SK-N-SH (cell line): ENCODE measurements at regions not wholly inside any gene's neighbourhood (a gene's known extent, or its start where the extent isn't known, plus 50 kb on each side); places are given as distances from the start of the nearest gene placed in this dataset.

ENCODE experiments used
- CTCF ChIA-PET: fragments of 300-600, 350-600 bp; formaldehyde crosslinking; extraction: SDS; loops from one replicate; lab custom pipeline; 2021; lab: Yijun Ruan, JAX
- POLR2A ChIA-PET: fragments of 350-600 bp; sonication (Branson Sonifier 250); formaldehyde crosslinking; extraction: SDS; loops from one replicate; lab custom pipeline; 2020; ENCODE audit warnings: antibody characterized with exemption, inconsistent platforms; lab: Yijun Ruan, JAX
- DNase-seq: peaks from one replicate; pipeline ENCODE4 v3.0.0; 2012
- H2AFZ ChIP-seq: fragments of 200-600 bp; sonication (generic); 2 replicates; pipeline ENCODE4 v1.8.1; 2016; ENCODE audit warnings: antibody characterized with exemption, mild to moderate bottlenecking, low read depth
- H3F3A ChIP-seq: fragments of 200-600 bp; sonication (generic); replicated peaks from 2 replicates; pipeline ENCODE3; 2016; ENCODE audit warnings: antibody characterized with exemption, mild to moderate bottlenecking; ENCODE audit not compliant: insufficient read depth
- H3K27ac ChIP-seq, 2 experiments: fragments of 200-500 bp in 1 of 2; fragments of 200-600 bp in 1 of 2; sonication (Bioruptor generic) in 1 of 2; sonication (generic), shearing (Covaris generic) in 1 of 2; 2 replicates each; pipeline versions ENCODE4 v1.5.1 to v1.6.1; 2014 to 2016; ENCODE audit warnings: low read depth in 2 of 2, inconsistent platforms in 1 of 2, low read length in 1 of 2, mild to moderate bottlenecking in 1 of 2, mixed read lengths in 1 of 2
- H3K27me3 ChIP-seq: fragments of 200-600 bp; sonication (generic), shearing (Covaris generic); 2 replicates; pipeline ENCODE4 v1.6.1; 2016; ENCODE audit warnings: mixed run types; ENCODE audit not compliant: insufficient read depth
- H3K36me3 ChIP-seq, 2 experiments: fragments of 200-500 bp in 1 of 2; fragments of 200-600 bp in 1 of 2; sonication (Bioruptor generic) in 1 of 2; sonication (generic) in 1 of 2; replicated peaks in 1 of 2; 2 replicates each; pipeline versions ENCODE3 to v1.5.1; 2014 to 2016; ENCODE audit warnings: low read length in 1 of 2, mild to moderate bottlenecking in 1 of 2; ENCODE audit not compliant: insufficient read depth in 2 of 2, control insufficient read depth in 1 of 2
- H3K4me1 ChIP-seq, 2 experiments: fragments of 200-500 bp in 1 of 2; fragments of 200-600 bp in 1 of 2; sonication (Bioruptor generic) in 1 of 2; sonication (generic), shearing (Covaris generic) in 1 of 2; 2 replicates each; pipeline versions ENCODE4 v1.5.1 to v1.6.1; 2014 to 2016; ENCODE audit warnings: low read depth in 1 of 2, low read length in 1 of 2, mixed run types in 1 of 2; ENCODE audit not compliant: insufficient read depth in 2 of 2, control insufficient read depth in 1 of 2
- H3K4me2 ChIP-seq: fragments of 200-600 bp; sonication (generic), shearing (Covaris generic); 2 replicates; pipeline ENCODE4 v1.6.1; 2017; ENCODE audit warnings: mixed run types
- H3K4me3 ChIP-seq, 2 experiments: fragments of 200-500 bp in 1 of 2; fragments of 200-600 bp in 1 of 2; sonication (Bioruptor generic) in 1 of 2; sonication (generic), shearing (Covaris generic) in 1 of 2; 2 replicates each; pipeline versions ENCODE4 v1.5.1 to v1.8.1; 2014 to 2016; ENCODE audit warnings: low read depth in 2 of 2, inconsistent platforms in 1 of 2, low read length in 1 of 2, mild to moderate bottlenecking in 1 of 2, mixed read lengths in 1 of 2, moderate library complexity in 1 of 2
- H3K79me2 ChIP-seq: fragments of 200-600 bp; sonication (generic); 2 replicates; pipeline ENCODE4 v1.8.1; 2017; ENCODE audit warnings: mild to moderate bottlenecking; ENCODE audit not compliant: insufficient read depth
- H3K9ac ChIP-seq: fragments of 200-600 bp; sonication (generic); 2 replicates; pipeline ENCODE4 v1.6.1; 2017; ENCODE audit warnings: mixed run types
- H3K9me2 ChIP-seq: fragments of 200-600 bp; sonication (generic); 2 replicates; pipeline ENCODE4 v1.6.1; 2017; ENCODE audit warnings: mixed run types
- H3K9me3 ChIP-seq: fragments of 200-600 bp; sonication (generic); 2 replicates; pipeline ENCODE4 v1.6.1; 2017; ENCODE audit warnings: mixed run types, mild to moderate bottlenecking, moderate library complexity
- H4K20me1 ChIP-seq: fragments of 200-600 bp; sonication (generic); 2 replicates; pipeline ENCODE4 v1.6.1; 2017; ENCODE audit warnings: mild to moderate bottlenecking, mixed run types; ENCODE audit not compliant: insufficient read depth
- CHD2 ChIP-seq: fragments of 150-350 bp; IDR thresholded peaks from 2 replicates; pipeline ENCODE4 v1.6.1; 2018; ENCODE audit warnings: low read length; ENCODE audit not compliant: partially characterized antibody
- FOSL2 ChIP-seq: IDR thresholded peaks from 2 replicates; pipeline ENCODE4 v1.4.0; 2012; ENCODE audit warnings: low read depth, mild to moderate bottlenecking, moderate library complexity, borderline replicate concordance
- FOXJ3 ChIP-seq: sonication (generic); formaldehyde crosslinking; IDR thresholded peaks from 2 replicates; pipeline ENCODE4 v1.5.1; 2020; ENCODE audit warnings: mild to moderate bottlenecking, missing genetic modification reagents
- FOXM1 ChIP-seq: IDR thresholded peaks from 2 replicates; pipeline ENCODE4 v1.4.0; 2012; ENCODE audit warnings: low read depth, mild to moderate bottlenecking
- GABPA ChIP-seq: IDR thresholded peaks from 2 replicates; pipeline ENCODE4 v1.4.0; 2012; ENCODE audit warnings: low read depth, mild to moderate bottlenecking
- GATA2 ChIP-seq: sonication (generic); formaldehyde crosslinking; IDR thresholded peaks from 2 replicates; pipeline ENCODE4 v1.5.0; 2020; ENCODE audit warnings: mild to moderate bottlenecking, missing genetic modification reagents
- MEF2A ChIP-seq: IDR thresholded peaks from 2 replicates; pipeline ENCODE4 v1.4.0; 2012; ENCODE audit warnings: low read depth, borderline replicate concordance
- POLR2AphosphoS5 ChIP-seq: IDR thresholded peaks from 2 replicates; pipeline ENCODE4 v1.6.1; 2012; ENCODE audit warnings: low read depth, low read length
- RAD21 ChIP-seq: IDR thresholded peaks from 2 replicates; pipeline ENCODE4 v1.6.1; 2012; ENCODE audit warnings: mild to moderate bottlenecking, low read length
- RCOR1 ChIP-seq: fragments of 150-350 bp; IDR thresholded peaks from 2 replicates; pipeline ENCODE4 v1.6.1; 2017; ENCODE audit warnings: antibody characterized with exemption, low read length
- RFX5 ChIP-seq: IDR thresholded peaks from 2 replicates; pipeline ENCODE4 v1.6.1; 2012; ENCODE audit warnings: mild to moderate bottlenecking, improper control_type of control experiment, low read length
- RXRA ChIP-seq: IDR thresholded peaks from 2 replicates; pipeline ENCODE4 v1.4.0; 2012; ENCODE audit warnings: low read depth, mild to moderate bottlenecking, borderline replicate concordance
- SIN3A ChIP-seq: IDR thresholded peaks from 2 replicates; pipeline ENCODE4 v1.6.1; 2012; ENCODE audit warnings: low read depth, mild to moderate bottlenecking, low read length, moderate library complexity, borderline replicate concordance
- SMC3 ChIP-seq: IDR thresholded peaks from 2 replicates; pipeline ENCODE4 v1.6.1; 2012; ENCODE audit warnings: low read depth, low read length, improper control_type of control experiment
- TAF1 ChIP-seq: IDR thresholded peaks from 2 replicates; pipeline ENCODE4 v1.6.1; 2012; ENCODE audit warnings: low read depth, mild to moderate bottlenecking, low read length, moderate library complexity, borderline replicate concordance
- TCF12 ChIP-seq: IDR thresholded peaks from 2 replicates; pipeline ENCODE4 v1.4.0; 2012
- YY1 ChIP-seq: IDR thresholded peaks from 2 replicates; pipeline ENCODE4 v1.4.0; 2012; ENCODE audit warnings: low read depth, mild to moderate bottlenecking
- WGBS: methylation state at CpG from one replicate; pipeline ENCODE4 v1.1.6; 2017; ENCODE audit warnings: low lambda C conversion rate; 5-methylcytosine and 5-hydroxymethylcytosine counted together
- TF ChIP-seq, protein P1 (sequence below): IDR thresholded peaks from 2 replicates; pipeline ENCODE4 v1.4.0; 2012; ENCODE audit warnings: low read depth, borderline replicate concordance
- TF ChIP-seq, protein P2 (sequence below): IDR thresholded peaks from 2 replicates; pipeline ENCODE4; 2012
- TF ChIP-seq, protein P3 (sequence below): IDR thresholded peaks from 2 replicates; pipeline ENCODE4 v1.4.0; 2012; ENCODE audit warnings: low read depth, borderline replicate concordance
- TF ChIP-seq, protein P4 (sequence below): fragments of 150-350 bp; IDR thresholded peaks from 2 replicates; pipeline ENCODE4 v1.6.1; 2017; ENCODE audit warnings: antibody characterized with exemption, low read length, low read depth, borderline replicate concordance

DNA sequence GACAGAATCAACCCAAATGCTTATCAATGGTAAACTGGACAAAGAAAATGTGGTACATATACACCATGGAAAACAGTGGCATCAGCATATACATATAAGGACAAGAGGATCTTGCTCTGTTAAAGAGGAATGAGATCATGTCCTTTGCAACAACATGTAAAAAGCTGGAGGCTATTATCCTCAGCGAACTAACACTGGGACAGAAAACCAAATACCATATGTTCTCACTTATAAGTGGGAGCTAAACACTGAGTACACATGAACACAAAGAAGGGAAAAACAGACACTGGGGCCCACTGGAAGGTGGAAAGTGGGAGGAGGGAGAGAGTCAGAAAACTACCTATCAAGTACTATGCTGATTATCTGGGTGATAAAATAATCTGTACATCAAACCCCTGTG is 447.3 kb upstream of the MAF start:
- CTCF ChIA-PET: no interaction called here

DNA sequence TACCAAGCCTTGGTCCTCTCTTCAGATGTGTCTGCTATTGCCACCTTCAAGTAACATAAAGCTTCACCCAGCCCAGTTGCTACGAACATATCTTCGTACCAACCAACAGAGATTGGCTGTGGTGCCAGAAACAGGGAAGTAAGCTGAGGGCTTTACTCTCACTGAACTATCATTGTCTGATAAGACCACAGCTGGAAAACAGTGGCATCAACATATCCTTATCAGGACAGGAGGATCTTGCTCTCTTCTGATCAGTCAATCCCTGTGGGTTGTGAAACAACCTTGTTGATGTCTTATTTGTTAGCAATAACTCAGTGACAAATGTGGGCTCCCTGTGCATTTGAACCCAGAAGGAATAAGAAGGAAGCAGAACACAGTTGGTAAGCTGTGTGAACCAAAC is 446.3 kb upstream of the MAF start:
- H3K9ac ChIP-seq: no peak overlapping the region
- CTCF ChIA-PET: no interaction called here
- no peak overlapping the region for H3K4me3 ChIP-seq
- no peaks in the 10 kb centered on the region for H3K36me3 ChIP-seq
- no peak overlapping the region for H3K4me2 ChIP-seq
- H4K20me1 ChIP-seq: no peaks in the 10 kb centered on the region
- POLR2A ChIA-PET: no interaction called here
- no peaks in the 10 kb centered on the region for H3K9me2 ChIP-seq
- H3K4me1 ChIP-seq: peaks cover 0 to under 1% of the 10 kb centered on the region in 2 experiments; a peak in 2 of 4 replicates
- H3K27ac ChIP-seq: no peak overlapping the region
- WGBS: 27% methylated on average over 2 of the region's 2 CpGs
- DNase-seq: no peak
- no peaks in the 10 kb centered on the region for H3F3A ChIP-seq
- no peaks in the 10 kb centered on the region for H3K9me3 ChIP-seq
- no peaks in the 10 kb centered on the region for H3K27me3 ChIP-seq
- no peaks in the 10 kb centered on the region for H3K79me2 ChIP-seq
- no peak overlapping the region for H2AFZ ChIP-seq
- TF ChIP-seq TCF12 (no peak), TAF1 (no peak), FOXJ3 (CRISPR knock-in tag) (no peak), FOXM1 (no peak), FOSL2 (no peak), SIN3A (no peak), CHD2 (no peak)
- TF ChIP-seq, protein P1, sequence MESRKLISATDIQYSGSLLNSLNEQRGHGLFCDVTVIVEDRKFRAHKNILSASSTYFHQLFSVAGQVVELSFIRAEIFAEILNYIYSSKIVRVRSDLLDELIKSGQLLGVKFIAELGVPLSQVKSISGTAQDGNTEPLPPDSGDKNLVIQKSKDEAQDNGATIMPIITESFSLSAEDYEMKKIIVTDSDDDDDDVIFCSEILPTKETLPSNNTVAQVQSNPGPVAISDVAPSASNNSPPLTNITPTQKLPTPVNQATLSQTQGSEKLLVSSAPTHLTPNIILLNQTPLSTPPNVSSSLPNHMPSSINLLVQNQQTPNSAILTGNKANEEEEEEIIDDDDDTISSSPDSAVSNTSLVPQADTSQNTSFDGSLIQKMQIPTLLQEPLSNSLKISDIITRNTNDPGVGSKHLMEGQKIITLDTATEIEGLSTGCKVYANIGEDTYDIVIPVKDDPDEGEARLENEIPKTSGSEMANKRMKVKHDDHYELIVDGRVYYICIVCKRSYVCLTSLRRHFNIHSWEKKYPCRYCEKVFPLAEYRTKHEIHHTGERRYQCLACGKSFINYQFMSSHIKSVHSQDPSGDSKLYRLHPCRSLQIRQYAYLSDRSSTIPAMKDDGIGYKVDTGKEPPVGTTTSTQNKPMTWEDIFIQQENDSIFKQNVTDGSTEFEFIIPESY: no peak
- TF ChIP-seq, protein P2, sequence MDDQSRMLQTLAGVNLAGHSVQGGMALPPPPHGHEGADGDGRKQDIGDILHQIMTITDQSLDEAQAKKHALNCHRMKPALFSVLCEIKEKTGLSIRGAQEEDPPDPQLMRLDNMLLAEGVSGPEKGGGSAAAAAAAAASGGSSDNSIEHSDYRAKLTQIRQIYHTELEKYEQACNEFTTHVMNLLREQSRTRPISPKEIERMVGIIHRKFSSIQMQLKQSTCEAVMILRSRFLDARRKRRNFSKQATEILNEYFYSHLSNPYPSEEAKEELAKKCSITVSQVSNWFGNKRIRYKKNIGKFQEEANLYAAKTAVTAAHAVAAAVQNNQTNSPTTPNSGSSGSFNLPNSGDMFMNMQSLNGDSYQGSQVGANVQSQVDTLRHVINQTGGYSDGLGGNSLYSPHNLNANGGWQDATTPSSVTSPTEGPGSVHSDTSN: no peak
- TF ChIP-seq, protein P3, sequence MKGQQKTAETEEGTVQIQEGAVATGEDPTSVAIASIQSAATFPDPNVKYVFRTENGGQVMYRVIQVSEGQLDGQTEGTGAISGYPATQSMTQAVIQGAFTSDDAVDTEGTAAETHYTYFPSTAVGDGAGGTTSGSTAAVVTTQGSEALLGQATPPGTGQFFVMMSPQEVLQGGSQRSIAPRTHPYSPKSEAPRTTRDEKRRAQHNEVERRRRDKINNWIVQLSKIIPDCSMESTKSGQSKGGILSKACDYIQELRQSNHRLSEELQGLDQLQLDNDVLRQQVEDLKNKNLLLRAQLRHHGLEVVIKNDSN: no peak

More for the DNA sequence above, 447.3 kb upstream of the MAF start:
- WGBS: 30% methylated on average over 1 of the region's 1 CpG
- Histone ChIP-seq H4K20me1 (no peaks in the 10 kb centered on the region), H3K9me2 (no peaks in the 10 kb centered on the region), H3F3A (no peaks in the 10 kb centered on the region), H3K4me3 (no peak overlapping the region), H3K9ac (no peak overlapping the region), H3K4me1 (no peaks in the 10 kb centered on the region; a peak in 1 of 4 replicates), H3K79me2 (no peaks in the 10 kb centered on the region), H3K36me3 (no peaks in the 10 kb centered on the region), H2AFZ (no peak overlapping the region), H3K27me3 (no peaks in the 10 kb centered on the region), H3K9me3 (no peaks in the 10 kb centered on the region), H3K27ac (no peak overlapping the region), H3K4me2 (no peak overlapping the region)
- TF ChIP-seq FOXM1 (no peak), GATA2 (CRISPR knock-in tag) (no peak), YY1 (no peak), SMC3 (no peak), POLR2AphosphoS5 (no peak), TAF1 (no peak), RAD21 (no peak), RXRA (no peak), GABPA (no peak), RCOR1 (no peak), RFX5 (no peak), MEF2A (no peak), CHD2 (no peak)
- TF ChIP-seq, protein P3: no peak
- TF ChIP-seq, protein P4, sequence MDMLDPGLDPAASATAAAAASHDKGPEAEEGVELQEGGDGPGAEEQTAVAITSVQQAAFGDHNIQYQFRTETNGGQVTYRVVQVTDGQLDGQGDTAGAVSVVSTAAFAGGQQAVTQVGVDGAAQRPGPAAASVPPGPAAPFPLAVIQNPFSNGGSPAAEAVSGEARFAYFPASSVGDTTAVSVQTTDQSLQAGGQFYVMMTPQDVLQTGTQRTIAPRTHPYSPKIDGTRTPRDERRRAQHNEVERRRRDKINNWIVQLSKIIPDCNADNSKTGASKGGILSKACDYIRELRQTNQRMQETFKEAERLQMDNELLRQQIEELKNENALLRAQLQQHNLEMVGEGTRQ: no peak
- TF ChIP-seq, protein P1: no peak
- POLR2A ChIA-PET: no interaction called here
- DNase-seq: no peak
